Colonic mucosa (tissue), 4 donors: ENCODE measurements at regions not wholly inside any gene's neighbourhood (a gene's known extent, or its start where the extent isn't known, plus 50 kb on each side); places are given as distances from the start of the nearest gene placed in this dataset.

ENCODE experiments used
- DNase-seq: peaks from one replicate; pipeline ENCODE4 v3.0.0-alpha.2; 2020
- H3K27ac ChIP-seq: fragments of 200-600 bp; one replicate; pipeline ENCODE4 v1.8.0; 2021
- H3K27me3 ChIP-seq: fragments of 200-600 bp; one replicate; pipeline ENCODE4 v1.8.0; 2021
- H3K36me3 ChIP-seq: fragments of 200-600 bp; one replicate; pipeline ENCODE4 v1.8.0; 2021
- H3K4me1 ChIP-seq: fragments of 200-600 bp; one replicate; pipeline ENCODE4 v1.8.0; 2021; ENCODE audit warnings: mild to moderate bottlenecking
- H3K4me3 ChIP-seq: fragments of 200-600 bp; one replicate; pipeline ENCODE4 v1.8.0; 2021
- H3K9ac ChIP-seq, 2 donors: one replicate each; pipeline ENCODE4 v1.7.0; 2013; ENCODE audit warnings: control low read depth in 2 of 2, low read depth in 2 of 2, low read length in 2 of 2
- H3K9me3 ChIP-seq: fragments of 200-600 bp; one replicate; pipeline ENCODE4 v1.8.0; 2021
- CTCF ChIP-seq: fragments of 200-600 bp; IDR thresholded peaks from one replicate; pipeline ENCODE4 v1.8.0; 2022; ENCODE audit warnings: antibody characterized with exemption, mild to moderate bottlenecking
- intact Hi-C: fragments of 100-400 bp; cut with DNase I; formaldehyde crosslinking; loops from one replicate; pipeline ENCODE4 v1.14.1; 2022
- donor health status: healthy.
- donor health status: DM: no; HTN: no; CAD: no.
- donor health status: DM: no; HTN: no; CAD: no.

GRCh38 chr13:88744289-88744688 is 1073.1 kb downstream of the SLITRK5 start:
- Histone ChIP-seq H3K4me3 (no peak overlapping the region), H3K9ac (no peak overlapping the region), H3K27me3 (no peaks in the 10 kb centered on the region), H3K27ac (no peak overlapping the region), H3K9me3 (no peaks in the 10 kb centered on the region), H3K36me3 (no peaks in the 10 kb centered on the region), H3K4me1 (no peaks in the 10 kb centered on the region)
- intact Hi-C loops, result no loop called here
- no peak for DNase-seq
- TF ChIP-seq CTCF, result no peak

- Histone ChIP-seq H3K9me3 (no peaks in the 10 kb centered on the region), H3K4me1 (no peaks in the 10 kb centered on the region), H3K27ac (no peak overlapping the region), H3K9ac (no peak overlapping the region), H3K4me3 (no peak overlapping the region), H3K36me3 (no peaks in the 10 kb centered on the region), H3K27me3 (no peaks in the 10 kb centered on the region)
- no peak for TF ChIP-seq CTCF
- no peak for DNase-seq
- intact Hi-C loops, result no loop called here
These were observed 1073.8 kb downstream of the SLITRK5 start for GRCh38 chr13:88745011-88745410.

GRCh38 chr13:88752041-88752440 is 1080.9 kb downstream of the SLITRK5 start:
- intact Hi-C loops, result no loop called here
- no peaks in the 10 kb centered on the region for H3K27me3 ChIP-seq
- no peak for DNase-seq

GRCh38 chr13:88754141-88754540 is 1083.0 kb downstream of the SLITRK5 start:
- Histone ChIP-seq H3K9ac (no peak overlapping the region), H3K27me3 (no peaks in the 10 kb centered on the region), H3K36me3 (no peaks in the 10 kb centered on the region), H3K9me3 (no peaks in the 10 kb centered on the region), H3K27ac (no peak overlapping the region), H3K4me3 (no peak overlapping the region), H3K4me1 (no peaks in the 10 kb centered on the region)
- DNase-seq, result no peak
- intact Hi-C loops, result no loop called here
- no peak for TF ChIP-seq CTCF

More at GRCh38 chr13:88752041-88752440, 1080.9 kb downstream of the SLITRK5 start:
- Histone ChIP-seq H3K36me3 (no peaks in the 10 kb centered on the region), H3K27ac (no peak overlapping the region), H3K4me1 (no peaks in the 10 kb centered on the region), H3K4me3 (no peak overlapping the region), H3K9ac (no peak overlapping the region), H3K9me3 (no peaks in the 10 kb centered on the region)
- TF ChIP-seq CTCF, result no peak

DNA sequence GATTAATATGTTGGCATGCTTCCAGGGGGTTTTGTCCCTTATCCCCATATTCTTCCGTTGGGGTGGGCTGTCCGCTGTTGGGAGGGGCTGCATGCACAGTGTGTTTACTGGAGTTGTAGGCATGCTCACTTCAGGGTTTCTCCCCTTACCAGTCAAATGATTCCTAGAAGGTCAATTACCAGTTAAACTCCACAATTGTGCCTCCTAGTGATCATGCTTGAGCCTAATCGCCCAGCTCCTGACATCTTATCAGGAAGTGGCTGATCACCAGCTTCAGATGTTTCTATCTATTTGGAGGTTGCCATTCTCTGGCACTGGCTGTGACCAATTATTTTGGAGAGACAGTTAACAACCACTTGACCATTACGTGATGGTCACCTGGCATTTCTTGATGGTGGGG is 1090.0 kb downstream of the SLITRK5 start:
- no peaks in the 10 kb centered on the region for H3K4me1 ChIP-seq
- H3K36me3 ChIP-seq, result no peaks in the 10 kb centered on the region
- H3K9ac ChIP-seq, result no peak overlapping the region
- H3K27ac ChIP-seq, result no peak overlapping the region
- no peak for DNase-seq
- no peak for TF ChIP-seq CTCF
- intact Hi-C loops, result no loop called here
- no peaks in the 10 kb centered on the region for H3K27me3 ChIP-seq
- H3K4me3 ChIP-seq, result no peak overlapping the region
- H3K9me3 ChIP-seq, result no peaks in the 10 kb centered on the region

- Histone ChIP-seq H3K27ac (no peak overlapping the region), H3K9me3 (no peaks in the 10 kb centered on the region), H3K9ac (no peak overlapping the region), H3K27me3 (no peaks in the 10 kb centered on the region), H3K36me3 (no peaks in the 10 kb centered on the region), H3K4me1 (no peaks in the 10 kb centered on the region), H3K4me3 (no peak overlapping the region)
- TF ChIP-seq CTCF, result no peak
- no peak for DNase-seq
- intact Hi-C loops, result no loop called here
These were observed 1092.9 kb downstream of the SLITRK5 start for GRCh38 chr13:88764103-88764502.
